H9 (cell line): ENCODE measurements at regions not wholly inside any gene's neighbourhood (a gene's known extent, or its start where the extent isn't known, plus 50 kb on each side); places are given as distances from the start of the nearest gene placed in this dataset.

Experiments
- DNase-seq: peaks from one replicate; pipeline ENCODE4 v3.0.0-alpha.2; 2017
- H2AFZ ChIP-seq: one replicate; pipeline ENCODE4 v1.6.1; 2013; ENCODE audit warnings: mild to moderate bottlenecking, low read length, control low read depth, moderate library complexity
- H2AK5ac ChIP-seq: 2 replicates; pipeline ENCODE4 v1.6.1; 2013; ENCODE audit warnings: low read length, control low read depth, mixed read lengths; ENCODE audit not compliant: insufficient read length
- H2BK120ac ChIP-seq: one replicate; pipeline ENCODE4 v1.6.1; 2013; ENCODE audit warnings: low read depth, mild to moderate bottlenecking, low read length, control low read depth, inconsistent platforms; ENCODE audit not compliant: poor library complexity, severe bottlenecking
- H2BK12ac ChIP-seq: 2 replicates; pipeline ENCODE4 v1.6.1; 2013; ENCODE audit warnings: low read length, control low read depth, mixed read lengths, low read depth; ENCODE audit not compliant: insufficient read length
- H2BK15ac ChIP-seq: 2 replicates; pipeline ENCODE4 v1.6.1; 2013; ENCODE audit warnings: low read depth, low read length, control low read depth
- H2BK20ac ChIP-seq: one replicate; pipeline ENCODE4 v1.6.1; 2013; ENCODE audit warnings: low read depth, mild to moderate bottlenecking, low read length, control low read depth, inconsistent platforms; ENCODE audit not compliant: poor library complexity, severe bottlenecking
- H2BK5ac ChIP-seq: 2 replicates; pipeline ENCODE4 v1.6.1; 2013; ENCODE audit warnings: low read length, control low read depth, mixed read lengths; ENCODE audit not compliant: insufficient read length
- H3K14ac ChIP-seq: 2 replicates; pipeline ENCODE4 v1.6.1; 2013; ENCODE audit warnings: low read length, control low read depth; ENCODE audit not compliant: insufficient read depth
- H3K18ac ChIP-seq: 2 replicates; pipeline ENCODE4 v1.6.1; 2013; ENCODE audit warnings: low read depth, mild to moderate bottlenecking, mixed read lengths, low read length, control low read depth; ENCODE audit not compliant: insufficient read length
- H3K23ac ChIP-seq: 2 replicates; pipeline ENCODE4 v1.6.1; 2013; ENCODE audit warnings: low read length, control low read depth, mixed read lengths, low read depth; ENCODE audit not compliant: insufficient read length
- H3K23me2 ChIP-seq: 2 replicates; pipeline ENCODE4 v1.6.1; 2013; ENCODE audit warnings: low read depth, mild to moderate bottlenecking, mixed read lengths, low read length, control low read depth; ENCODE audit not compliant: insufficient read length, poor library complexity, severe bottlenecking
- H3K27ac ChIP-seq: 2 replicates; pipeline ENCODE4 v1.5.1; 2013; ENCODE audit warnings: low read length, control low read depth, mixed read lengths, low read depth; ENCODE audit not compliant: insufficient read length
- H3K27me3 ChIP-seq: 2 replicates; pipeline ENCODE4 v1.6.1; 2013; ENCODE audit warnings: low read length, control low read depth, inconsistent platforms; ENCODE audit not compliant: insufficient read depth
- H3K4ac ChIP-seq: 2 replicates; pipeline ENCODE4 v1.6.1; 2013; ENCODE audit warnings: low read depth, mild to moderate bottlenecking, control low read depth, inconsistent platforms, low read length, moderate library complexity
- H3K4me1 ChIP-seq: 2 replicates; pipeline ENCODE4 v1.6.1; 2013; ENCODE audit warnings: low read length, control low read depth, inconsistent platforms; ENCODE audit not compliant: insufficient read depth
- H3K4me2 ChIP-seq: 2 replicates; pipeline ENCODE4 v1.6.1; 2013; ENCODE audit warnings: low read length, control low read depth, mixed read lengths; ENCODE audit not compliant: insufficient read length, insufficient read depth
- H3K56ac ChIP-seq: 2 replicates; pipeline ENCODE4 v1.6.1; 2013; ENCODE audit warnings: low read depth, mild to moderate bottlenecking, mixed read lengths, low read length, control low read depth; ENCODE audit not compliant: insufficient read length
- H3K79me1 ChIP-seq: 2 replicates; pipeline ENCODE4 v1.6.1; 2013; ENCODE audit warnings: low read depth, mild to moderate bottlenecking, moderate library complexity, low read length, control low read depth, inconsistent platforms; ENCODE audit not compliant: insufficient read depth, poor library complexity, severe bottlenecking
- H3K79me2 ChIP-seq: 2 replicates; pipeline ENCODE4 v1.6.1; 2013; ENCODE audit warnings: low read length, control low read depth, inconsistent platforms; ENCODE audit not compliant: insufficient read depth
- H3K9ac ChIP-seq: 2 replicates; pipeline ENCODE4 v1.6.1; 2013; ENCODE audit warnings: low read length, control low read depth, mixed read lengths; ENCODE audit not compliant: insufficient read length; ENCODE audit errors: extremely low read depth
- H3K9me3 ChIP-seq: one replicate; pipeline ENCODE4 v1.6.1; 2013; ENCODE audit warnings: low read depth, low read length, inconsistent platforms; ENCODE audit not compliant: control insufficient read depth
- H3T11ph ChIP-seq: one replicate; pipeline ENCODE4 v1.6.1; 2013; ENCODE audit warnings: mild to moderate bottlenecking, low read length, control low read depth, inconsistent platforms
- H4K20me1 ChIP-seq: one replicate; pipeline ENCODE4 v1.6.1; 2013; ENCODE audit not compliant: control insufficient read depth, insufficient read length, insufficient read depth
- H4K5ac ChIP-seq: 2 replicates; pipeline ENCODE4 v1.6.1; 2013; ENCODE audit warnings: low read depth, mild to moderate bottlenecking, mixed read lengths, low read length, control low read depth; ENCODE audit not compliant: insufficient read length
- H4K8ac ChIP-seq: replicated peaks from 2 replicates; pipeline ENCODE4 v1.6.1; 2013; ENCODE audit warnings: low read length, control low read depth, mixed read lengths, low read depth; ENCODE audit not compliant: insufficient read length
- H4K91ac ChIP-seq: 2 replicates; pipeline ENCODE4 v1.6.1; 2013; ENCODE audit warnings: low read depth, mild to moderate bottlenecking, moderate library complexity, mixed read lengths, low read length, control low read depth; ENCODE audit not compliant: insufficient read length
- H3K27ac Mint-ChIP-seq, 3 experiments: 2 replicates in 2 of 3; 3 replicates in 1 of 3; pipeline ENCODE4 v1.8.0; 2020 to 2021; ENCODE audit warnings: mixed read lengths in 3 of 3, mild to moderate bottlenecking in 1 of 3, moderate library complexity in 1 of 3
- H3K27me3 Mint-ChIP-seq: 2 replicates; pipeline ENCODE4 v1.8.0; 2021; ENCODE audit warnings: low read depth, mild to moderate bottlenecking, moderate library complexity, mixed read lengths
- H3K36me3 Mint-ChIP-seq, 3 experiments: 2 replicates in 2 of 3; 3 replicates in 1 of 3; pipeline ENCODE4 v1.8.0; 2020 to 2021; ENCODE audit warnings: low read depth in 3 of 3, mixed read lengths in 3 of 3; ENCODE audit not compliant: insufficient read depth in 1 of 3
- H3K4me1 Mint-ChIP-seq, 2 experiments: 2 replicates each; pipeline ENCODE4 v1.8.0; 2020; ENCODE audit warnings: mixed read lengths in 2 of 2
- H3K4me3 Mint-ChIP-seq, 2 experiments: 2 replicates in 1 of 2; 3 replicates in 1 of 2; pipeline ENCODE4 v1.8.0; 2020 to 2021; ENCODE audit warnings: mild to moderate bottlenecking in 2 of 2, mixed read lengths in 2 of 2, moderate library complexity in 1 of 2
- H3K9me3 Mint-ChIP-seq, 2 experiments: 2 replicates in 1 of 2; 3 replicates in 1 of 2; pipeline ENCODE4 v1.8.0; 2020; ENCODE audit warnings: mild to moderate bottlenecking in 2 of 2, mixed read lengths in 2 of 2, moderate library complexity in 1 of 2
- TF ChIP-seq, protein P1 (sequence below): fragments of 200-600 bp; sonication (generic); conservative IDR thresholded peaks from 3 replicates; pipeline ENCODE4 v1.8.0; 2021; ENCODE audit warnings: antibody characterized with exemption, mild to moderate bottlenecking

DNA sequence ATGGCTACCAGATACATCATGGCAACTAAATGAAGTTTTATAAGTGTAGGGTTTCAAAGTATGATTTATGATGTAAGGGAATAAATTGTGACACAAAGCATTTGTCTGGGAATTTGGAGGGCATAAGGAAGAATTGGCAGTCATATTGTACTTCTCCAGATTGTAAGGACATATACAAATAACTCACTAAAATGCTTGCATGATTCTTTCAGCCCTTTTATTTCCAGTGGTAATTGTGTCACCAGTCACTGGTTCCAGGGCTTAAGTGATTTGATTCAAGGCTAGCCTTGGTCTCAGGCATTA, 299.4 kb upstream of the ANO5 start:
- Histone ChIP-seq H4K20me1 (no peaks in the 10 kb centered on the region), H3K79me1 (no peaks in the 10 kb centered on the region), H3K27me3 (no peaks in the 10 kb centered on the region), H3K9me3 (no peaks in the 10 kb centered on the region), H4K5ac (no peak overlapping the region), H3K27ac (no peak overlapping the region), H3K56ac (no peak overlapping the region), H3K18ac (no peak overlapping the region), H2BK5ac (no peak overlapping the region), H2BK12ac (no peak overlapping the region), H2AFZ (no peak overlapping the region), H3K23ac (no peak overlapping the region), H4K91ac (no peak overlapping the region), H3K4me2 (no peak overlapping the region), H2BK15ac (no peak overlapping the region), H3K23me2 (no peaks in the 10 kb centered on the region), H3K4ac (no peak overlapping the region), H3K9ac (no peak overlapping the region), H3T11ph (no peak overlapping the region), H3K79me2 (no peaks in the 10 kb centered on the region), H2BK20ac (no peak overlapping the region), H2AK5ac (no peak overlapping the region), H3K4me1 (no peaks in the 10 kb centered on the region), H4K8ac (no peak overlapping the region), H3K14ac (no peak overlapping the region), H2BK120ac (no peak overlapping the region)
- H3K4me3 Mint-ChIP-seq: no peak overlapping the region
- no peak overlapping the region for H3K27ac Mint-ChIP-seq
- peaks cover 0 to 4% of the 10 kb centered on the region in 2 experiments; a peak in 1 of 4 replicates for H3K4me1 Mint-ChIP-seq
- no peaks in the 10 kb centered on the region for H3K36me3 Mint-ChIP-seq
- TF ChIP-seq, protein P1, sequence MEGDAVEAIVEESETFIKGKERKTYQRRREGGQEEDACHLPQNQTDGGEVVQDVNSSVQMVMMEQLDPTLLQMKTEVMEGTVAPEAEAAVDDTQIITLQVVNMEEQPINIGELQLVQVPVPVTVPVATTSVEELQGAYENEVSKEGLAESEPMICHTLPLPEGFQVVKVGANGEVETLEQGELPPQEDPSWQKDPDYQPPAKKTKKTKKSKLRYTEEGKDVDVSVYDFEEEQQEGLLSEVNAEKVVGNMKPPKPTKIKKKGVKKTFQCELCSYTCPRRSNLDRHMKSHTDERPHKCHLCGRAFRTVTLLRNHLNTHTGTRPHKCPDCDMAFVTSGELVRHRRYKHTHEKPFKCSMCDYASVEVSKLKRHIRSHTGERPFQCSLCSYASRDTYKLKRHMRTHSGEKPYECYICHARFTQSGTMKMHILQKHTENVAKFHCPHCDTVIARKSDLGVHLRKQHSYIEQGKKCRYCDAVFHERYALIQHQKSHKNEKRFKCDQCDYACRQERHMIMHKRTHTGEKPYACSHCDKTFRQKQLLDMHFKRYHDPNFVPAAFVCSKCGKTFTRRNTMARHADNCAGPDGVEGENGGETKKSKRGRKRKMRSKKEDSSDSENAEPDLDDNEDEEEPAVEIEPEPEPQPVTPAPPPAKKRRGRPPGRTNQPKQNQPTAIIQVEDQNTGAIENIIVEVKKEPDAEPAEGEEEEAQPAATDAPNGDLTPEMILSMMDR: no peak
- H3K27me3 Mint-ChIP-seq: no peaks in the 10 kb centered on the region
- no peaks in the 10 kb centered on the region for H3K9me3 Mint-ChIP-seq
- DNase-seq: no peak
